ENCODE measurements at regions not wholly inside any gene's neighbourhood (a gene's known extent, or its start where the extent isn't known, plus 50 kb on each side); places are given as distances from the start of the nearest gene placed in this dataset.

DNA sequence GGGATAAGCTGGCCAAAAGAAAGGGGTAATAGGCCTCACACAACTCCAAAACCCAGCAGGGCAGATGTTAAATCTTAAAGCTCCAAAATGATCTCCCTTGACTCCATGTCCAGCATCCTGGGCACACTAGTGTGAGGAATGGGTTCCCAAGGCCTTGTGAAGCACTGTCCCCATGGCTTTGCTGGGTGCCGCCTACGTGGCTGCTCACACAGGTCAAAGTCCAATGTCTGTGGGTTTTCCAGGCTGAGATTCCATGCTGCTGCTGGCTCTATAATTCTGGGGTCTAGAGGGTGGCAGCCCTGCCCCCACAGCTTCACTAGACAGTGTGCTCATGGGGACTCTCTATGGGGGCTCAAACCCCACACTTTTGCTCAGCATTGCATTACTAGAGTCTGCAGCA lies 145.3 kb upstream of the GRIN2B start:
- Mint-ChIP-seq H3K27me3 (ENCODE audit: unreplicated experiment) (peaks cover 39% of the 10 kb centered on the region), H3K4me1 (ENCODE audit: low read depth, unreplicated experiment) (no peaks in the 10 kb centered on the region), H3K9me3 (ENCODE audit: low read depth, unreplicated experiment) (no peaks in the 10 kb centered on the region), H3K4me3 (ENCODE audit: low read depth, unreplicated experiment) (no peak overlapping the region), H3K27ac (ENCODE audit: unreplicated experiment) (no peak overlapping the region), H3K36me3 (ENCODE audit: insufficient read depth, unreplicated experiment) (no peaks in the 10 kb centered on the region)
- intact Hi-C loops (cut with micrococcal nuclease; ENCODE audit: unreplicated experiment): no loop called here
- BruUV-seq (replicated peaks): no TSS peak
- TF ChIP-seq, protein P1, sequence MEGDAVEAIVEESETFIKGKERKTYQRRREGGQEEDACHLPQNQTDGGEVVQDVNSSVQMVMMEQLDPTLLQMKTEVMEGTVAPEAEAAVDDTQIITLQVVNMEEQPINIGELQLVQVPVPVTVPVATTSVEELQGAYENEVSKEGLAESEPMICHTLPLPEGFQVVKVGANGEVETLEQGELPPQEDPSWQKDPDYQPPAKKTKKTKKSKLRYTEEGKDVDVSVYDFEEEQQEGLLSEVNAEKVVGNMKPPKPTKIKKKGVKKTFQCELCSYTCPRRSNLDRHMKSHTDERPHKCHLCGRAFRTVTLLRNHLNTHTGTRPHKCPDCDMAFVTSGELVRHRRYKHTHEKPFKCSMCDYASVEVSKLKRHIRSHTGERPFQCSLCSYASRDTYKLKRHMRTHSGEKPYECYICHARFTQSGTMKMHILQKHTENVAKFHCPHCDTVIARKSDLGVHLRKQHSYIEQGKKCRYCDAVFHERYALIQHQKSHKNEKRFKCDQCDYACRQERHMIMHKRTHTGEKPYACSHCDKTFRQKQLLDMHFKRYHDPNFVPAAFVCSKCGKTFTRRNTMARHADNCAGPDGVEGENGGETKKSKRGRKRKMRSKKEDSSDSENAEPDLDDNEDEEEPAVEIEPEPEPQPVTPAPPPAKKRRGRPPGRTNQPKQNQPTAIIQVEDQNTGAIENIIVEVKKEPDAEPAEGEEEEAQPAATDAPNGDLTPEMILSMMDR (IDR thresholded peaks at IDR 0.05; ENCODE audit: unreplicated experiment): no peak
- no peak for DNase-seq
- CTCF ChIA-PET: no interaction called here

DNA sequence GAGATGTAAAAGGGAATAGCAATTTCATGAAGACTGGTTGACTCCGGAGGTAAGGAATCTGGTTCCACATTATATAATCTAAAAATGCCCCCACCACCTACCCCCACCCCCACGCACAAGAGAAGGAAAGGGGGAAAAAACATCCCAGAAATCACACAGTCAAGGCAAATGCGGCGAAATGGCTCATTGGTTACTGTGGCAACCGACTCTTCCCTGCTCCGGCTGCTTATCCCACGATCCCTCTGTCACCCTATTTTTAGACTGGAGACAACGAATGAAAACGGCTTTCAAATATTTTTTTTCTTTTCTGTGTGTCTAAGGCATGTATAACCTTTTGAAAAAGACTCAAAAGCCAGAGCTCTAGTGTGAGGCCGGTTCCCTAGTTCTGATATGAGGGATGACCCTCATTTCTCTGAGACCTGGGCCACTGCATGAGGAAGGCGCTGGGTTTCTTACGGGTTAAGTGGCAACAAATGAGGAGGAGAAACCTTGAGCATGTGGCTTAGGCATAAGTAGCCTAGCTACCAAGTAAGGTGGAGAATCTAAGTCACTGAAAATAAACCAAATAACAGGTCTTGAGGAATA lies 148.3 kb upstream of the GRIN2B start:
- no peaks in the 10 kb centered on the region for H3K36me3 Mint-ChIP-seq (ENCODE audit: insufficient read depth, unreplicated experiment)
- intact Hi-C loops (cut with micrococcal nuclease; ENCODE audit: unreplicated experiment): no loop called here
- no peak for DNase-seq
- no peak overlapping the region for H3K27ac Mint-ChIP-seq (ENCODE audit: unreplicated experiment)
- H3K27me3 Mint-ChIP-seq (ENCODE audit: unreplicated experiment): peaks cover 60% of the 10 kb centered on the region
- no peaks in the 10 kb centered on the region for H3K9me3 Mint-ChIP-seq (ENCODE audit: low read depth, unreplicated experiment)
- CTCF ChIA-PET: no interaction called here
- H3K4me3 Mint-ChIP-seq (ENCODE audit: low read depth, unreplicated experiment): no peak overlapping the region
- H3K4me1 Mint-ChIP-seq (ENCODE audit: low read depth, unreplicated experiment): no peaks in the 10 kb centered on the region
- no TSS peak for BruUV-seq (replicated peaks)
- TF ChIP-seq, protein P1 (IDR thresholded peaks at IDR 0.05; ENCODE audit: unreplicated experiment): no peak

DNA sequence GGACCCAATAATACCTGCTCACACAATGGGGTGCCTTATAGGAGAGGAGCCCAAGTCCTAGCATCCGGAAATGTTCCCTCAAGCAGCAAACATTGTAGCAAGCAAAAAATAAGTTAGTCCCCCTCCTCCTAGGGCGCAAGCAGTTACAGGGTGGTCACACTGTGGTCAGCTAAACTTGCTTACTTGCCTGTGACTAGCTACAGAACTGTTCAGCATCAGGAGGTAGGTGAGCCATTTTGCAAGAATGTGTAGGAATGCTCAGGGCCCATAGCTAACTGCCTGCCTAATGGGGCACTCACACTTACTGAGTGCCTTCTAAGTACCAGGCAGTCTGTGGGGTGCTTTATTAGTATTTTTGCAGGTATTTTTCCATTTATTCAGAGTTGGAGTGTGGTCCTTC lies 154.6 kb upstream of the GRIN2B start:
- Mint-ChIP-seq H3K36me3 (ENCODE audit: insufficient read depth, unreplicated experiment) (no peaks in the 10 kb centered on the region), H3K27me3 (ENCODE audit: unreplicated experiment) (peaks cover 53% of the 10 kb centered on the region), H3K4me1 (ENCODE audit: low read depth, unreplicated experiment) (no peaks in the 10 kb centered on the region), H3K9me3 (ENCODE audit: low read depth, unreplicated experiment) (no peaks in the 10 kb centered on the region), H3K4me3 (ENCODE audit: low read depth, unreplicated experiment) (no peak overlapping the region), H3K27ac (ENCODE audit: unreplicated experiment) (no peak overlapping the region)
- DNase-seq: no peak
- CTCF ChIA-PET: no interaction called here
- no TSS peak for BruUV-seq (replicated peaks)
- TF ChIP-seq, protein P1 (IDR thresholded peaks at IDR 0.05; ENCODE audit: unreplicated experiment): no peak
- intact Hi-C loops (cut with micrococcal nuclease; ENCODE audit: unreplicated experiment): no loop called here

DNA sequence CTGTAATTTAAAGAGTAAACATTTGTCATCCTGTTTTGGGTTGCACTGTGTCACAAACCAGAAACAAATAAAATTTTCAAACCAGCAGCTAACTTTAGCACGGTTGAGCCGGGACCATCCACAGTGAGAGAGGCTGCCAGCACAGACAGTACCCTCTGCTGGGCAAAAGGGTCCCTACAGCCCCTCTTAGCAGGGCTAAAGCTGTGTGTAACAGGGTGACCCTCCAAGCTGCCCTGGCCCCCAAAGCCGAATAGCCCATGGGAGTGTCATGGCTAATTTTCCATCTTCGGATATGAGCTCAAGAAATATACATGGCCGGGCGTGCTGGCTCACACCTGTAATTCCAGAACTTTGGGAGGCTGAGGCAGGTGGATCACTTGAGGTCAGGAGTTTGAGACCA lies 157.1 kb upstream of the GRIN2B start:
- no peak overlapping the region for H3K4me3 Mint-ChIP-seq (ENCODE audit: low read depth, unreplicated experiment)
- CTCF ChIA-PET: interaction anchor here (0.9 kb wide), 1 partner anchor 274 kb away, joined by 3 read pairs; no protein-coding TSS in a partner anchor
- intact Hi-C loops (cut with micrococcal nuclease; ENCODE audit: unreplicated experiment): no loop called here
- no peaks in the 10 kb centered on the region for H3K4me1 Mint-ChIP-seq (ENCODE audit: low read depth, unreplicated experiment)
- BruUV-seq (replicated peaks): no TSS peak
- no peaks in the 10 kb centered on the region for H3K9me3 Mint-ChIP-seq (ENCODE audit: low read depth, unreplicated experiment)
- H3K27ac Mint-ChIP-seq (ENCODE audit: unreplicated experiment): no peak overlapping the region
- no peak for DNase-seq
- TF ChIP-seq, protein P1 (IDR thresholded peaks at IDR 0.05; ENCODE audit: unreplicated experiment): no peak
- no peaks in the 10 kb centered on the region for H3K36me3 Mint-ChIP-seq (ENCODE audit: insufficient read depth, unreplicated experiment)
- H3K27me3 Mint-ChIP-seq (ENCODE audit: unreplicated experiment): peaks cover 61% of the 10 kb centered on the region

Data from Calu3 (cell line).